ENCODE measurements at regions not wholly inside any gene's neighbourhood (a gene's known extent, or its start where the extent isn't known, plus 50 kb on each side); places are given as distances from the start of the nearest gene placed in this dataset.

GRCh38 chr6:121830736-121831135 lies 395.3 kb downstream of the GJA1 start:
- no peak for TF ChIP-seq CTCF (IDR thresholded peaks at IDR 0.05; ENCODE audit: insufficient read depth, low read depth, low read length)
- no peak overlapping the region for H3K4me3 ChIP-seq (ENCODE audit: low read depth, low read length)
- peak; percentile 29 for DNase-seq (ENCODE audit: low read depth)

- no peak overlapping the region for H3K4me3 ChIP-seq (ENCODE audit: low read depth, low read length)
- no peak for TF ChIP-seq CTCF (IDR thresholded peaks at IDR 0.05; ENCODE audit: insufficient read depth, low read depth, low read length)
- DNase-seq (ENCODE audit: low read depth) = no peak
Measured at GRCh38 chr6:121835662-121836061, 400.2 kb downstream of the GJA1 start.

- H3K4me3 ChIP-seq (ENCODE audit: low read depth, low read length) = no peak overlapping the region
- no peak for TF ChIP-seq CTCF (IDR thresholded peaks at IDR 0.05; ENCODE audit: insufficient read depth, low read depth, low read length)
- DNase-seq (ENCODE audit: low read depth) = no peak
Measured at GRCh38 chr6:121837545-121838229, 402.2 kb downstream of the GJA1 start.

- H3K4me3 ChIP-seq (ENCODE audit: low read depth, low read length) = no peak overlapping the region
- peak; percentile 95 for DNase-seq (ENCODE audit: low read depth)
- TF ChIP-seq CTCF (IDR thresholded peaks at IDR 0.05; ENCODE audit: insufficient read depth, low read depth, low read length) = no peak
Measured at GRCh38 chr6:121838842-121839241, 403.4 kb downstream of the GJA1 start.

- no peak overlapping the region for H3K4me3 ChIP-seq (ENCODE audit: low read depth, low read length)
- DNase-seq (ENCODE audit: low read depth) = no peak
- TF ChIP-seq CTCF (IDR thresholded peaks at IDR 0.05; ENCODE audit: insufficient read depth, low read depth, low read length) = no peak
Measured at GRCh38 chr6:121839896-121840295, 404.4 kb downstream of the GJA1 start.

GRCh38 chr6:121844898-121845297 lies 409.5 kb downstream of the GJA1 start:
- DNase-seq (ENCODE audit: low read depth) = no peak
- no peak overlapping the region for H3K4me3 ChIP-seq (ENCODE audit: low read depth, low read length)
- no peak for TF ChIP-seq CTCF (IDR thresholded peaks at IDR 0.05; ENCODE audit: insufficient read depth, low read depth, low read length)
